Activated gamma-delta T cell treated with anti-CD3 and anti-CD28 coated beads, Interleukin-2, amount 50 U/mL, for 16 hours (primary cell): ENCODE measurements at regions not wholly inside any gene's neighbourhood (a gene's known extent, or its start where the extent isn't known, plus 50 kb on each side); places are given as distances from the start of the nearest gene placed in this dataset.
A peak's percentile ranks its signal among the peaks of the same experiment; 100 is the strongest.

Experiments
- DNase-seq: peaks from one replicate; pipeline ENCODE4 v3.0.0-alpha.2; 2020; ENCODE audit warnings: low read depth

DNA sequence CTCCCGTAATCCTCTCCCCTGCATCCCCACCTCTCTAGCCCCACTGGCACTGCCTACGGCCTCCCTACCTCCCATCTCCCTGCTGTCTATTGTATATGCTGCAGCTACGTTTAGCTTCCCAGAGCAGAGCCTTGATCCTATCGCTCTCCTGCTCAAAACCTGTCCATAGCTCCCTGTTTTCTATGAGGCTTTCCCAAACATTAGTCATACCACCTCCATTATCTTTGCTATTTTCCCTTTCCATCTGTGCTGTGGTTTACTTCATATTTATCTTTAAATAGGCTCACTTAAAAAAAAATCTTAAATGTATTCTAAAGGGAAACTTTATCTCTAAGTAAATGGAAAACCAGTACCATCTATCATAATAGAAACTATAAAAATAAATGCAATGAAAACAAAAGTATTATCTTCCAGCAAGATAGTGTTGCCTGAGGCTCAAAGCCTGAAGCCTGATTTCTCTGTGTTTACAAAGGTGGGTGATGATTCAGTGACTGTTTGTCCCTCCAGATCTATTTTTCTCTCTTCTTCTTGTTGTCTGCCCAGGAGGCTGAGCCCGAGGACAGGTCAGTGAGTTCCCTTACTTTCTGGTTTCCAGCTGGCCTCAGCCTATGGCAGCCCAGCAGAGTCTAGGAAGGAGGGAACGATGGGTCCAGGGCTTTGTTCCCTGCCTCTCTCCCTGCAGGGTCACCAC lies 397.1 kb upstream of the CFAP20DC start:
- DNase-seq: no peak

- DNase-seq: no peak
Observed at GRCh38 chr3:59444676-59445075, 394.9 kb upstream of the CFAP20DC start.

- no peak for DNase-seq
Observed at GRCh38 chr3:59444294-59444671, 394.5 kb upstream of the CFAP20DC start.

- DNase-seq: no peak
Observed at GRCh38 chr3:59443618-59444293, 393.9 kb upstream of the CFAP20DC start.

GRCh38 chr3:59442046-59442445 lies 392.2 kb upstream of the CFAP20DC start:
- DNase-seq: no peak

GRCh38 chr3:59440285-59441028 lies 390.6 kb upstream of the CFAP20DC start:
- DNase-seq: no peak

DNA sequence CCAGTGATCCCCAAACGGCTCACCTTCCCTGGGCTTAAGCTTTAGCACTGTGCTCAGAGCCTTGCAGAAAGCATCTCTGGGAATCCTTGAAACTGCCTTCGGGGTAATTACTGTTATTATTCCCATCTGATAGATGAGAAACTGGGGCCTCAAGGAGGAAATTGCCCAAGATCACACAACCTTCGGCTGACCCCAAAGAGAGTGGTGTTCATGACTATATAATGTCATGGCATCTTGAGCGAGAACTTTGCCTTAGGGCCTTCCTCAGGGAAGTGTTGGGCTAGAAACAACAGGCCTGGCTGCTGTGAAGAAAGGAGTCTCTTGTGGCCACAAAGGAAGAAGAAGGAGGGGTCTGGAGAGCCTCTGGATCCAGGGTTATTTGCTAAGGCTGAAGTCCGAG lies 388.7 kb upstream of the CFAP20DC start:
- no peak for DNase-seq

DNA sequence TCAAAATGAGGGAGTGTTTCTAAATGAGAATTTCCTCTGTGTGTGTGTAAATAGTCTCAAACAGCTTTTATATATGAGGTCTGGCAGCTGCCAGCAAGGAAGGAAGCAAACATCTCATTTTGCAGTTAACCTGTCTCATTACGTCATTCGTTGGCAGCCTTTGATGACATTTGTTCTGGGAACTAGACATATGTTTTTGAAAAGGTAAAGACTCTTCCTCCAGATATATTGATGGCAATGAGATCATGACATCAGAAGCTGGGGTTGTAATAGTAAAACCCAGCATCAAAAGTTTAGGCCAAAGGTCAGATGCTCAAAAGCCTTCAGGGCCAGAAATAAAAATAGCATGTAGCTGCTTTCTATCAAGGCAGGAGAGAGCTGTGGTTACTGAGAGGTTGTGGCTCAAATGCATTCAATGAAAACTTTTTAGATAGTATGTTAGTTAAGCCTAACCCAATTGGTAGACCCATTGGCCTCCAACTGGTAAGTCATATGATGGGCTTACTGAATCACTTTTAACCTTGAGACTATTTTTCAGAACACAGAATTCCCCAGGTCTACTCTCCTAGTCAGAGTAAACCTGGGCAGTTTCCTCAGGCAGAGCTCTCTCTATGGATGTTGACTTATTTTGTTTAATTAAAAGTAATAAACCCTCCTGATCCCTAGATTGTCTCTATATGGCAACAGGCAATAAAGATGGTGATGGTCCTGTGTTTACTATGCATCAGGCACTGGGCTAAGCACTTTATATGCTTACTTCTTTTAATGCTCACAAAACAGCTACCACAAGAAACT lies 386.5 kb upstream of the CFAP20DC start:
- DNase-seq: no peak

DNA sequence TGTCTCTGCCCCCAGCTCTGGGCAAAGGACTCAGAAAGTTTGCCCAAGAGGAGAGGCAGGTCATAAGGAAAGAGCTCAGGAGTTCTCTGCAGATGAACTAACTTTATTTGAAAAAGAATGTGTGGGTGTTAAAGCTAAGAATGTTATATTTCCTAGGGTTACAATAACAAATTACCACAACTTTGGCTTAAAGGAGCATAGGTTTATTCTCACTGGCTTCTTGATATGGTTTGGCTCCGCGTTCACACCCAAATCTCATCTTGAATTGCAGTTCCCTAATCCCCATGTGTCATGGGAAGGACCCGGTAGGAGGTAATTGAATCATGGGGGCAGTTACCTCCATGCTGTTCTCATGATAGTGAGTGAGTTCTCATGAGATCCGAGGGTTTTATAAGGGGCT lies 383.7 kb upstream of the CFAP20DC start:
- DNase-seq: no peak

GRCh38 chr3:59432665-59433064 lies 382.8 kb upstream of the CFAP20DC start:
- DNase-seq: no peak

DNA sequence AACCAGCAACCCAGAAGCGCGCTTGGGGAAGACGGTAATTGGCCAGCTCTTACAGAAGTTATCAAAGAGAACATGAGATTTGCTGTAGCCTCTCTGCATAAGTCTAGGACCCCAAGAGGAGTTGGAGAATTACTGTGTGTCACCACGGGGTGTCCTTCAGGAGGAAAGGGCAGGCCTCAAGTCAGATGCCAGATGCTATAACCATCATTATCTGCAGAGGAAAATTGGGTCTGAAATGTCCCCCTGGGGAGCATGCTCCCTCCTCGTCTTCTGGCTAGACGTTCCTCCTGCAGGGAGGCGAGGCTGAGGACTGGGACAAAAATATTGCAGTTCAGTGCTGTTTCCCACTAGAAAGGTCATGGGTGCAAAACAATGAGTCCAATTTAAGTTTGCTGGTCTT lies 380.5 kb upstream of the CFAP20DC start:
- no peak for DNase-seq

DNA sequence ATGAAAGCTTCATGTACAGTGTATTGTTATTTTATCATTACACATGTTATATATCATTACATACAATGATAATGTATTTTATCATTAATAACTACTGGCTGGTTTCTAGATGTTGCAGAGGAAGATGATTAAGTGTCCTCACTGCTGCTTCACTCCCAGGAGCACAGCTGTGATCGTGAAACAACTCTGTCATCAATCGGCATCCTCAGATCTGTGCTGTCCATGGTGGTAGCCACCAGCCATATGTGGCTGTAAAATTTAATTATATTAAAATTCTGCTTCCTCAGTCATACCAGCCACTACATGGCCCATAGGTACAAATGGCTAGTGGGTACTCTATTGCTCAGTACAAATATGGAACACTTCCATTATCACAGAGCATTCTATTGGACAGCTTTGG lies 379.4 kb upstream of the CFAP20DC start:
- DNase-seq: no peak

DNA sequence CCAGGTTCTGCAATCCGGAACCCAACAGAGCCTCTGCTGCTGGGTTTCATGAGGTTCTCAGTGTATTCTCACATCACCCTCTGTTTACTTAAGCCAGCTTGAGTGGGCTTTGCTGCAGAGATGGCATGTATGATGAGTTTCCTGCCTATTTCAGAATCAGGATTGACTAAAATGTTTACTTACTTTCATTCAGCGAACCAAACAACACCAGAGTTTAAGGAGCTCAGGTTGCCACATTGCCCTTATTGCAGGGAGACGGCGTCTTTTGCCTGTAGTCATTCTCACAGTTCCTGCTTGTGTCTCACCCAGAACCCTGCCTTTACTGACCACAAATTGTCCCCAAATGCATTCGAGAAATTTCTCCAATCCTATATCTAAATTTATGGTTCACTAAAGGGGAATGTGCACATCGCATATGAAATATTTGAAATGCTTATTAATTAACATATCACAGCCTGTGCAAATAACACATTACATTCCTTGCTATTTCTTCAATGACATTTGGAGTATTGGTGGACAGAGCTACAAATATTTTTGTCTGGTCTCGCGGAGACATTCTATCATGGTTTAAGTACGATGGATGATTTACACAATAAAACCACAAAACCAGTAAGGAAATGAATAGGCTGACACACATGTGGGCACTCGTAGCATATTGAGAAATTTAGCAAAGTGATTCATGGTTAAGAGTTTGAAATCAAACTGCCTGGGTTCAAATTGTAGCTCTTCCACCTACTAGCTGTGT lies 377.2 kb upstream of the CFAP20DC start:
- no peak for DNase-seq

DNA sequence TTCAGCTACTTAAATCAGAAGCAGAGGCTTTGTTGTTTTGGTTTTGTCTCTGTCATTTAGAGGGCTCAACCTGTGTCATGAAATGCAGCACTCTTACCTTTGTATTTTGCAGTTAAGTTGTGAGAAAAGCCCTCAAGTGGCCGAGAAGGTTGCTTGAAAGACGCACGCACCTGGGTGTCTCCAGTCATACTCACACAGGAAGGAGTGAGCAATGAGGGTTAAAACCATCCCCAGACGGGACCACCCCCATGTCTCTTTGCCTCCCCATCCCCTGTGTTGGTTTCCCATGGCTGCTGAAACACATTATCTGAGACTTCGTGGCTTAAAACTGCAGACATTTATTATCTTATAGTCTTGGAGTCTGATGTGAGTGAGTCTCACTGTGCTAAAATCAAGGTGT lies 376.1 kb upstream of the CFAP20DC start:
- peak; percentile 25 for DNase-seq

DNA sequence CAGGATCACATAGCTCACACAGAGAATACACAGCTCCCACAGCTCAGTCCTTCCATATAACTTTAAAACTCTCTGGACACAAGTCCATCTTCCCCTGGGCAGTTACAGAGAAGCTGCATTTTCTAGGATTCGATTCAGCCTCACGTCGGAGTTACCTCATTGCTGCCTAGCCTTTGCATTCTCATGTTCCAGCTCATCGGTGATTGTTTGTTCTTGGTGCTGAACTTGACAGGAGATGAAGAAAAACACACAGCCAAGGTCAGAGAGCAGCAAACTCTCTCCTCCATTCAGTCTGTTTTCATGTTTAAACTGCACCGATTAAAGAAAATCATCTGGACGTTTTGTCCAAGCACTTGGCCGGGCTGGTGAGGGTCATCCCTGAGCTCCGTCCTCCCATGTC lies 375.5 kb upstream of the CFAP20DC start:
- DNase-seq: no peak

GRCh38 chr3:59424268-59425010 lies 374.6 kb upstream of the CFAP20DC start:
- DNase-seq: no peak

DNA sequence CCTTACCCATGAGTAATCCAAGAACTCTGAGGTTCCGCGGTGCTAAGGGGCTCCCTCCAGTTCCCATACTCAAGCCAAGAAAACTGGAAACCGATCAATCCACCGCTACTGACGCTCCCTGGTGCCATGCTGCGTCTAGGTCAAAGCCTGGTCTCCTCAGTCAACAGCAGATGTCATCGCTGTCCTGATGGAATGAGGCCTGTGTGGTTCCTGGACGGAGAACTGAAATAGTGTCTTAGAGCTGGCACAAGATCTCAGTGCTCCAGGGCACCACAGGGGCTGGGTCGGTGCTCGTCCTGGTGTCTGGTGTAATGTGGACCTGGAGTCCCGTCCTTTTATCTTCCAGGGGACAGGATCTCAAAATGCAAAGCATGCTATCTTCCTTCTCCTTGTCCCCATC lies 373.9 kb upstream of the CFAP20DC start:
- DNase-seq: no peak

DNA sequence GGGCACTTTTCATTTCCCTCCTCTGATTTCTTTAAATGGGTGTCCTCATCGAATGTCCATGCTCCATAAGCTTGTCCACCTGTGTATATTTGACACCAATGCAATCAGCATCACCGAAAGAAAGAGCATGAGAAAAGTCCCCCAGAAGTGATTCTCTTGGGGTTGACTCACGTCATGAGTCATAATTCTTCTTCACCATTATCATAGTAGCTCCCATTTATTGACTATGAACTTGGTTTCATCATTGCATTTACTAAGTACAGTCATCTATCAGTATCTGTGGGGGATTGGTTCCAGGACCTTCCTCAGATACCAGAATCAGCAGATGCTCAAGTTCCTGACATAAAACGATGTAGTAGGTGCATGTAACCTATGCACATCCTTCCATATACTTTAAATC lies 372.5 kb upstream of the CFAP20DC start:
- DNase-seq: no peak

- no peak for DNase-seq
Observed at GRCh38 chr3:59418836-59419235, 369.0 kb upstream of the CFAP20DC start.

DNA sequence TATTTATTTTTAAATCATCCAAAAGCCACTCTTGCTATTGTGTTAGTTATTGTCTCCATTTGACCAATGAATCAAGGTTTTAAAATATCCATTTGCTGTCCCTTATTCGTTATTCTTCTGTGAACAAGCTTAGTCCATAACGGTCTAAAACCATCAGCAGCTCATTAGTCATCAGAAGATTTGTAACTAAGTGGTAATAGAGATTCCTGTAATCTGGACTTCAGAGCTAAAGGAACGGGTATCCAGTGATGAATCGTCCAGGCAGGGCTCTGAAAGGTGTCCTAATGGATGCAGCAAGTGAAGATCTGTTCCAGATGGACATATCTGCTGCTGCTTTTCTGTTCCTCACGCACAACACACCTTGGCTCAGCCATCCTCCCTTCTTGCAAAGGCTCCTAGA lies 362.7 kb upstream of the CFAP20DC start:
- no peak for DNase-seq

DNA sequence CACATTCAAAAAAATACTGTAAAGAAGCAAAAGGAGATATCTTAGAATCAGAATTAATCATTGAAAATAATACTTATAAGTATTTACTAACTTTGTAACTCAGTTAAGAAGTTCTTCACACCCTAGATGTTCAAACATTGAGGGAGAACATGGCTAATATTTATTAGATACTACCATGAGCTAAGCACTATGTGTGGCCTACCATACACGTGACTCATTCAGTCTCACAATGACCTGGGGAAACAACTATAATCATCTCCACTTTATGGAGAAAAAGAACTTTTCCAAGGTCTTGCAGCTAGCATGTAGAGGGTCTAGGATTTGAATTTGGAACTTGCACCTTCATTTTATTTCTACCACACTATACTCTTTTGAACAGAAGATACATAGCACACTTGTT lies 361.9 kb upstream of the CFAP20DC start:
- DNase-seq: no peak
